ENCODE measurements at regions not wholly inside any gene's neighbourhood (a gene's known extent, or its start where the extent isn't known, plus 50 kb on each side); places are given as distances from the start of the nearest gene placed in this dataset.

DNA sequence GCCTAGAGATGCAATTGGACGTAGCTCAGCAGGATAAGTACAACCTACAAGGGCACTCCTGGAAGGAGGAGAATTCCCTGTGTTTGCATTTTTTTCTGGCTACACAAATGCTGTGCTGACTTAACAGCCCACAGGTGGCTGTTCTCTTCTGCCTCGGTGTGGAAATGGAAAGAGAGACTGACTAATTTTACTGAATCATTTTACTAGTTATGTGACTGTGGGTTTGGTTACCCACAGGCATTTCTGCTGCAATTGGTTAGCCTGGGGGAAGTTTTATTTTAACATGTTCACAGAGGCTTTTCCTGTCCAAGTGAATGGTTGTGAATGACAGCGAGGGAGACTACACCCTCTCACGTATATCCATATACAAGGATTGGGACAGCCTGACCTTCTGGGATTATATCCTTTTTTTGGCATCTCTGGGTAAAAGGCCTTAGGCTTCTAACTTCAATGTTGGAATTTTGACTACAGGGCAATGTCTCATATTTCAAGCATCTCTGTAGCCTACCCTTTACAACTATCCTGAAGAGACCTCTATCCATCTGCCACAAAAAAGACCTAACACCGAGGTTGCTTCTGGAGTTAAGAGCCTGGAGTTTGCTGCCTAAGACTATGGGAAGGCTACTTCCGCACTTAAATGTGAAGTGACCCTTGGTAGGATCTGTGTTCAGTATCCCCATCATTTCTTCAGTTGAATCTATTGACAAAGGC is 67.2 kb upstream of the TP63 start:
- peak; percentile 11 to 15 for DNase-seq

DNA sequence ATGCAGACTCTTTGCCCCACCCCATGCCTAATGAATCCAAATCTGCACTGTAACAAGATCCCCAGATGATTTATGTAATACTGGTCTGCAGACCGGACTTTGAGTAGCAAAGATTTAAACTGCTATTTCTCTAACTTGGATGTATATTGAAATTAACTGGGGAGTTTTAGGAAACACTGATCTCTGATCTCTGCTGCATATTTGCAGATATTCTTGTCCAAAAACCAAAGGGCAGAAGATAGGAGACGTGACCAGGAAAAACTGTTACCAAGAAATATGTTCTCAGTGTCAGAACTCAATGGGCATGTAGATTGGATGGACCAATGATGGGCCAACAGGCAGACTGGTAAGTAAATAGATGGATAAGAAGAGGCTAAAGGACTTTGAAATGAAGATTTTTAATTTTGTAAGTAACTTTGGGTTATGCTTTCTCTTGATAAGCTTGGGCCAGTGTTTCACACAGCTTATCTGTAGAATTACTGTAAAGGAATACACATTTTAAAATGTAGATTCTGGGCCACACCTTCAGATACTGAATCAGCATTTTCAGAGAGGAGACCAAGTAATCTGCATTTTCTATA is 64.5 kb upstream of the TP63 start:
- no peak for DNase-seq

DNA sequence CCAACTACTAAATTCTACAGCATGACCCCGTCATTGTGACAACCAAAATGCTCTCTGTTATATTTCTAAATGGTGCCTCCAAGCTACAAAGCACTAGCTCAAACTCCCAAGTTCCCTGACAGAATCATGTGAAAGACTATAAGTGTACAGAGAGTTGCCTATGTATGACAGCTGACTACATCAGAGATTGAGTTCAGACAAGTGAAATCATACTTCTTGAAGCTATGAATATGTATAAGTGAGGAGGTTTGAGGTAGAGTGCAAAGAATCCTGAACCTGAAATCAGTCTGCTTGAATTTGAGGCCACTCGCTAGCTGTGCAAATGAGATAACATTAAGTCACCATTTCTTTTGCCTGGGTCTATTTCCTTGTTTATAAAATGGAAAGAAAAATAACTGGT is 63.9 kb upstream of the TP63 start:
- DNase-seq, result no peak

DNA sequence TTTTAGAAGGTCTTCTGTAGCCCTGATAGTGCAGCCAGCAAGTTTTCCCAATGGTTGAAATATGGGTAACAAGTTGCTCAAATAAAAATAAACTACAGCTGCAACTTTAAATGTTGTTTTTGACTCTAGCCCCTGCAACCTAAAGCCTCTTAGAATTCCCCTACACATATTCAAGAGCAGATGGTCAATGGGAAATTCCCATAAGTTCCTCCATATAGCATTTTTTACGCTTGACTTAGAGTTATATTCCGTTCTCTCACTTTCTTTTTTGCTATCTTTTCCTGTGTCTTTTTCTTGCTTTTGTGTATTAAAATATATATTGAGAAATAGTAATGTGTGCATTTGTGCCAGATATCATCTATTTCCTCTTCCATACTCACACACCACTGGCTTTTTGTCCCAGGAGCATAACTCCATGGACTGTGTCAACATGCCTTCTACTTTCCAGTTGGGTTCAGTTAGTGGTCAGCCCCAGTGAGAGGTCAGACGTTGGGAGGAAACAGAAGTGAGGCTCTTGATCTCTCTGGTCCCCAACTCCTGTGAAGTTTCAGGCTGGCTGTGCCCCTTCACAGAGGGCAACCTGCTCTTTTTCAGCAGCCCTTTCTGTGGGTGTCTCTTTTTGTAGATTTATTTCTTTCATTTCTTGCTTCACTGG is 63.3 kb upstream of the TP63 start:
- DNase-seq, result no peak

DNA sequence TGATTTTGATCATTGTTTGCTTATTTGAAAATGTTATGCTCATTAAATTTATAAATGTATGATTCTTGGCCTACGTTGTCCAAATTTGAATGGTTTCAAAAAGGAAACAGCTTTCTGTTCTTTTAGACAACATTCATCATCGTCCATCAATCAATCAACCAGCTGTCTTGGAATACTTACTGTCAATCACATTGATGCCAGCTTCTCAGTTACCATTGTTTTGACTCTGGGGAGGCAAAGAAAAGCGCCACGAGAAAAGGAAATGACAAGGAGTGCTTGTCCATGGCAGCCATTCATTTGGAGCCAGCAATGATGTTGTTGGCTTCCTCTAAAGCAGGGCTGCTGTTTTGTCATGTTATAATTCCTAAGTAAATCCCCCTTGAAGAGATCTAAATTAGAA is 62.2 kb upstream of the TP63 start:
- DNase-seq, result no peak

DNA sequence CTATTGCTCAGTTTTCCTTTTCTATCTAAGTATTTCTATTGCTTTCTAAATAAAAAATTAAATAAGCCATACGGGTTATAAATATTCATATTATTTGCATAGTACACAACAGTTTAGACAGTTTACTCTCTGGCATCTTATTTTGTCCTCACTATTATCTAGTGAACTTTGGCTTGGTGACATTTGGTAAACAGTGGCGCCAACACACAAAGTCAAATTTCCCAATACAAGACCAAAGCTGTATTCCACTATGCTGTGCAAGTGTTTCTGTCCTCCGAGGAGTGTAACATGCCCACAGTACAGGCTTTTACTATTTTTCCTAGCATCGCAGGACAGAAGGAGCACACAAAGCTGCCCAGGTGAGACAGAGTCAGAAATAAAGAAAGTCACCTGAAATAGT is 61.7 kb upstream of the TP63 start:
- DNase-seq, result no peak

DNA sequence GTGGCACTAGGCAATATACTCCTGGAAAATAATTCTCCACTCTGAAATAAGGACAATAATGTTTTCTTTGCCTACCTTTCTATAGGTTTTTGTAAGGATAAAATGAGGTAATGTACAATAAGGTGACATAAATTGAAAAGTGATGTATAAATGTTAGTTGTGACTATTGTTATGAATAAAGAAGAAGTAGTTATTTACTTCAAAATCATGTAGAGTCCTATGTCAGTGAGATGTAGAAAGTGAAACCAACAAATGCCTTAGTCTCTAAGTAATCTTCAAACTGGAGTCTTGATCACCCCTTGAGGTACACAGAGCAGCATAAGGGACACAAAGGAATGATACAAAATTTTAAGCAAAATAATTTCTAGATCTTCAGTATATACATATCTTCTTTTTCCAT is 60.3 kb upstream of the TP63 start:
- no peak for DNase-seq

DNA sequence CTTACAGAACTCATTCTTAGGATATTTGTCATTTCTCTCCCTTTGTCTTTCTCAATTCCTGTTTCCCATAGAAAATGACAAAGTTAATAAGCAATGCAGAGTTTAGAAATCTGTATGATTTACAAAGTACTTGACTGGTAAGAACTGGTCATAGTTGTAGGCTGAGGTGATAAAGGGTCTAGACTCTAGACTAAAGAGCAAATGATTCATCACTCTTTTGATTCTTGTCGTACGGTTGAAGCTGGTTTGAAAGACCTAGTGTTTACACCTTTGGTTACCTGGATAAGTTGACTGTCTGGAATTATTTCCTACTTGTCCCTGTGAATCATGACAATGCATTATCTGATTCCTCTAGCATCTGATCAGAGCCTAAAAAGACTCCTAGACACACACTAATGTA is 58.9 kb upstream of the TP63 start:
- no peak for DNase-seq

DNA sequence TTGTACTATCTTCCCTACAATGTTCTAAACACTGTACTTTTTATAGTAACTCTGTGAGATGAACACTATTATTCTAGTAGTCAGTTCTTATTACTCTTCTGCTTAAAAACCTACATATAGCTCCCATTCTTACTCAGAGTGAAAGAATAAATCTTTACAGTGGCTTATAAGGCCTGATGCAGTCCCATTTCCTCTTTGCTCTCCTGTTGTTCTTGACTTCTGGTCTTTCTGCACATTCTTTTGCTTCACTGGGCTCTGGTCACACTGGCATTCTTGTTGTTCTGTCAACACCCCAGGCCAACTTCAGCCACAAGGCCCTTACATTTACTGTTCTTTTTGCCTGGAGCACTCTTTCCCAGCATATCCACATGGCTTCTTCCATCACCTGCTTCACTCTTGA is 58.2 kb upstream of the TP63 start:
- DNase-seq, result no peak

DNA sequence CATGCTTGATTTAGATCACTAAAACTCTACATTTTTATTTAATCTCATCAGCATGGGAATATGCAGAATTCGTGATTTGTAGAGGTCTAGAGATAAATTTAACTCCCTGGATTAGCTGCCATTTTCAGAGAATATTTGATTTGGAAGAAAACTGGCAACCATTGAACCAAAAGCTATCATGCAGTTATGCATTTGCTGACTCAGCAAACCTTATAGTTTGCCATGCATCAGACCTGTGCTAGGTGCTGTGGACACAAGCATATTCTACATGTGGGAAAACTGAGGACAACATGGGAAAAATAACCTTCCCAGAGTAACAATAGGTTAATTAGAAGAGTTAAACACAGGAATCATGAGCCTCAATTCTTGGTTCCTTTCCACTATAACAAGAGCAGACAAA is 54.7 kb upstream of the TP63 start:
- DNase-seq, result no peak

DNA sequence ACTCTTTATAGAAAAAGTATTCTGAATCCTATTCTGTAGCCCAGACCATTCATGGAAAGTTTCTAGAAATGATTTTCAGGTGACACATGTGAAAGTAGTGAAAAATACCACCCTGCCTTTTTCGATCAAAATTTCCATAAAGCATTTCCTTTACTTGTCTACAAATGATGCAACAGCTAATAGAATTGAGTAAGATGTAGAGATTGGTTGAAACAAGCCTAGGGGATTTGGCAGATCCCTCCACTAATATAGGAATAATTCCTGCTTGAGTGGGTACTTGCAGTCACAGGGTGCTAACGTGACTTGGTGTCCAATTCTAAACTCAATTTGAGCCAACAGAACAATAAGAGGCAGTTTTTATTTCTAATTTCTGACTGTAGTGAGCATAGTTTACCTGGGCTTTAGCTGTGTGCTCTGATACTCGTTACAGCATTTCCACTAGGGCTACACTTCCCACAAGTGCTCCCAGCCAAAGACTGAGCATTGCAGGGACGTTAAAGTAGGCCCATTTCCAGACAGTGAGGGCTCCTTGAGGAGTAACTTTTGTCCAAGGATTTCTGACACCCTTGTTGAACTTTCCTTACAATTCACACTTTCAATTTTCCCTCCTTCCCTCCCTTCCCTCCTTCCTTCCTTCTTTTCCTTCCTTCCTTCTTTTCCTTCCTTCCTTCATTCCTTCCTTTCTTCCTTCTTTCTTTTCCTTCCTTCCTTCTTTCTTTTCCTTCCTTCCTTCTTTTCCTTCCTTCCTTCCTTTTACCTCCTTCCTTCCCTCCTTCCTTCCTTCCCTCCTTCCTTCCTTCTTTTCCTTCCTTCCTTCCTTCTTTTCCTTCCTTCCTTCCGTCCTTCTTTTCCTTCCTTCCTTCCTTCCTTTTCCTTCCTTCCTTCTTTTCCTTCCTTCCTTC is 53.9 kb upstream of the TP63 start:
- no peak for DNase-seq

DNA sequence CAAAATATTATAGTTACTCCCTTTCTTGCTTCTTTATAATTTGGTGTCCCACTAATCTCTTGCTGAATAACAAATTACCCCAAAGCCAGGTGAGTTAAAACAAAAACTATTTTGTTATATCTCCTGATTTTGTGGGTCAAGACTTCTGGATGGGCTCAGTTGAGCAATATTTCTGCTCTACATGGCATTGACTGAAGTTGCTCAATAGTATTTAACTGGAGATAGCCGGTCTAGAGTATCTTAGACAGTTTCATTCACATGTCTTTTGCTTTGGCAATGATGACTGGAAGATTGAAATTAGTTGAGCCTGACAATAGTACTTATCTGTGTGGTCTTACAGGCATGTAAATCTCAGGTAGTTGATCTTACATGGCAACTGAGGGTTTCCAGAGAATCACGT is 51.0 kb upstream of the TP63 start:
- no peak for DNase-seq

Measured in stimulated activated CD4-positive, alpha-beta T cell treated with anti-CD3 and anti-CD28 coated beads, Interleukin-2, amount 100 ng/mL, for 48 hours (primary cell).